ENCODE measurements at regions not wholly inside any gene's neighbourhood (a gene's known extent, or its start where the extent isn't known, plus 50 kb on each side); places are given as distances from the start of the nearest gene placed in this dataset.

GRCh38 chr13:84917252-84917878, 881.9 kb downstream of the SLITRK6 start:
- no peaks in the 10 kb centered on the region for H3F3A ChIP-seq (ENCODE audit: control insufficient read depth, insufficient read depth)
- no peaks in the 10 kb centered on the region for H3K27me3 ChIP-seq (ENCODE audit: control insufficient read depth, low read length)
- no peaks in the 10 kb centered on the region; the same call in 1 of the 2 replicates for H3K4me1 ChIP-seq (ENCODE audit: control insufficient read depth, low read length)
- peak overlapping the region; percentile 14; the same call in 1 of the 2 replicates for H3K4me2 ChIP-seq (ENCODE audit: low read length)
- H3K27ac ChIP-seq (ENCODE audit: low read depth, low read length): no peak overlapping the region
- H4K20me1 ChIP-seq (ENCODE audit: control insufficient read depth, insufficient read depth, low read depth, low read length): no peaks in the 10 kb centered on the region
- no peaks in the 10 kb centered on the region for H3K9me2 ChIP-seq (replicated peaks; ENCODE audit: control insufficient read depth, low read length)
- no peak overlapping the region for H3K4me3 ChIP-seq (ENCODE audit: low read length)
- TF ChIP-seq EZH2phosphoT487 (IDR thresholded peaks at IDR 0.05; ENCODE audit: borderline replicate concordance, low read length) (no peak), CTCF (IDR thresholded peaks at IDR 0.05; ENCODE audit: low read depth, low read length, poor library complexity, severe bottlenecking) (peak; percentile 32)
- no peaks in the 10 kb centered on the region for H3K9me3 ChIP-seq (ENCODE audit: control insufficient read depth, insufficient read depth, low read length)
- no peaks in the 10 kb centered on the region for H3K36me3 ChIP-seq (ENCODE audit: control insufficient read depth, low read length)
- no peaks in the 10 kb centered on the region for H3K79me2 ChIP-seq (ENCODE audit: control insufficient read depth, low read length)

- Histone ChIP-seq H3K79me2 (ENCODE audit: control insufficient read depth, low read length) (no peaks in the 10 kb centered on the region), H3K4me1 (ENCODE audit: control insufficient read depth, low read length) (no peaks in the 10 kb centered on the region; the same call in 1 of the 2 replicates), H3K36me3 (ENCODE audit: control insufficient read depth, low read length) (no peaks in the 10 kb centered on the region), H3K9me2 (replicated peaks; ENCODE audit: control insufficient read depth, low read length) (no peaks in the 10 kb centered on the region), H3K9me3 (ENCODE audit: control insufficient read depth, insufficient read depth, low read length) (no peaks in the 10 kb centered on the region), H3F3A (ENCODE audit: control insufficient read depth, insufficient read depth) (no peaks in the 10 kb centered on the region), H3K27me3 (ENCODE audit: control insufficient read depth, low read length) (no peaks in the 10 kb centered on the region), H4K20me1 (ENCODE audit: control insufficient read depth, insufficient read depth, low read depth, low read length) (no peaks in the 10 kb centered on the region), H3K4me3 (ENCODE audit: low read length) (no peak overlapping the region), H3K27ac (ENCODE audit: low read depth, low read length) (no peak overlapping the region), H3K4me2 (ENCODE audit: low read length) (no peak overlapping the region)
- TF ChIP-seq CTCF (IDR thresholded peaks at IDR 0.05; ENCODE audit: low read depth, low read length, poor library complexity, severe bottlenecking) (no peak), EZH2phosphoT487 (IDR thresholded peaks at IDR 0.05; ENCODE audit: borderline replicate concordance, low read length) (no peak)
Observed at GRCh38 chr13:84912720-84913119, 886.5 kb downstream of the SLITRK6 start.

- no peaks in the 10 kb centered on the region for H3K27me3 ChIP-seq (ENCODE audit: control insufficient read depth, low read length)
- H3K9me3 ChIP-seq (ENCODE audit: control insufficient read depth, insufficient read depth, low read length): no peaks in the 10 kb centered on the region
- no peaks in the 10 kb centered on the region for H3F3A ChIP-seq (ENCODE audit: control insufficient read depth, insufficient read depth)
- H4K20me1 ChIP-seq (ENCODE audit: control insufficient read depth, insufficient read depth, low read depth, low read length): no peaks in the 10 kb centered on the region
- H3K4me2 ChIP-seq (ENCODE audit: low read length): no peak overlapping the region
- no peak overlapping the region for H3K4me3 ChIP-seq (ENCODE audit: low read length)
- no peak for TF ChIP-seq EZH2phosphoT487 (IDR thresholded peaks at IDR 0.05; ENCODE audit: borderline replicate concordance, low read length)
- no peak for TF ChIP-seq CTCF (IDR thresholded peaks at IDR 0.05; ENCODE audit: low read depth, low read length, poor library complexity, severe bottlenecking)
- no peak overlapping the region for H3K27ac ChIP-seq (ENCODE audit: low read depth, low read length)
- H3K36me3 ChIP-seq (ENCODE audit: control insufficient read depth, low read length): no peaks in the 10 kb centered on the region
- no peaks in the 10 kb centered on the region for H3K4me1 ChIP-seq (ENCODE audit: control insufficient read depth, low read length)
- H3K79me2 ChIP-seq (ENCODE audit: control insufficient read depth, low read length): no peaks in the 10 kb centered on the region
- H3K9me2 ChIP-seq (replicated peaks; ENCODE audit: control insufficient read depth, low read length): no peaks in the 10 kb centered on the region
Observed at GRCh38 chr13:84910423-84910822, 888.8 kb downstream of the SLITRK6 start.

All from DOHH2 (cell line).